ENCODE measurements at regions not wholly inside any gene's neighbourhood (a gene's known extent, or its start where the extent isn't known, plus 50 kb on each side); places are given as distances from the start of the nearest gene placed in this dataset.
A peak's percentile ranks its signal among the peaks of the same experiment; 100 is the strongest.

DNA sequence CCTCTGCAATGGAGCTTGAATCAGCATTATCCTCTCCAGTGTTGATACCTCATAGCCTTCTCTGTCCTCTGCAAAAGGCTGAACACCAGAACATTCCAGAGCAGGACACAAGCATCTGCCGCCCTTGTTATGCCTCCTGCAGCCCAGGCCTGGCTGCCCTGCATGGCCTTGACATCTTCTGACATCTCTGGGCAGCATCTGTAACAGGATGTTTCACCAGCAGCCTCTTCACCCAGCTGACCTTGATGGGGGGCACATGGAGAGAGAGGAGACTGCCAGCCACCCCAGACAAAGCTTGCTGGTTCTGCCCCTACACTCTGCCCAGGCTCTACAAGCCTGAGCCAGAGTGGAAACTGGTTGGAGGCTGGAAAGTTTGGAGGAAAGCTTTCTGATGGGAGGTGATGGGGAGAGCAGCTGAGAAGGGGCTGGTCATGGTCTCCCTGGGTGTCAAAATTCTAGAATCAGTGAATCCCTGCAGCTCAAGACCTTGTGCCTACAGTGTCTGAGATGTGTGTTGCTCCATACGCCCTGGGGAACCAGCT, 145.1 kb downstream of the MRPL14 start:
- no peak for DNase-seq (ENCODE audit: low spot score)

DNA sequence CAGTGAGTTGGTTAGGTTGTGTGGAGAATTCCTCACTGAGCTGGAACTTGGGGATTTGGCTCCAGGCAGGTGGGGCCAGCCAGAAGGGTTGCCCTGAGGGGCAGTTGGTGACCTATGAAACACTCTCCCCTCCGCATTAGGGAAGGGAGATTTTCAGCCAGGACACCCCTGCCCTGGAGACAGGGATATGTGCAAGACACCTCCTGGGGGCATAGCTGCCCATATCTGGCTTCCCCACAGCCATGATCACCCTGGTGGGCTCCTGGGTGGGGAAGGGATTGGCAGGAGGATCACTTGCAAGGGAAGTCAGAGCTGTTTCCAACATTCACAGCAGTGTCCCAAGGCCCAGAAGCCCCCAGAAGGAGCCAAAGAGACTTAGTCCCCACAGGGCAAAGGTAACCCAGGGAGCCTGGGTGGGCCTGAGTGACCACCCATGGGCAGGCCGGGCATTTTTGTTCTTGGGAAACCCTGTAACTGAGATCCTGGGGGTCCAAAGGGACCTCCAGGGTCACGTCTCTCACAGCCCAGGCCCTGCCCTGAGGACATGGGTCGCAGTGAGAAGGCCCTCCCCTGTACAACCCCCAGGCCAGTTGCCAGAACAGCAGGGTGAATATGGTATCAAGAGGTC, 145.8 kb downstream of the MRPL14 start:
- no peak for DNase-seq (ENCODE audit: low spot score)

DNA sequence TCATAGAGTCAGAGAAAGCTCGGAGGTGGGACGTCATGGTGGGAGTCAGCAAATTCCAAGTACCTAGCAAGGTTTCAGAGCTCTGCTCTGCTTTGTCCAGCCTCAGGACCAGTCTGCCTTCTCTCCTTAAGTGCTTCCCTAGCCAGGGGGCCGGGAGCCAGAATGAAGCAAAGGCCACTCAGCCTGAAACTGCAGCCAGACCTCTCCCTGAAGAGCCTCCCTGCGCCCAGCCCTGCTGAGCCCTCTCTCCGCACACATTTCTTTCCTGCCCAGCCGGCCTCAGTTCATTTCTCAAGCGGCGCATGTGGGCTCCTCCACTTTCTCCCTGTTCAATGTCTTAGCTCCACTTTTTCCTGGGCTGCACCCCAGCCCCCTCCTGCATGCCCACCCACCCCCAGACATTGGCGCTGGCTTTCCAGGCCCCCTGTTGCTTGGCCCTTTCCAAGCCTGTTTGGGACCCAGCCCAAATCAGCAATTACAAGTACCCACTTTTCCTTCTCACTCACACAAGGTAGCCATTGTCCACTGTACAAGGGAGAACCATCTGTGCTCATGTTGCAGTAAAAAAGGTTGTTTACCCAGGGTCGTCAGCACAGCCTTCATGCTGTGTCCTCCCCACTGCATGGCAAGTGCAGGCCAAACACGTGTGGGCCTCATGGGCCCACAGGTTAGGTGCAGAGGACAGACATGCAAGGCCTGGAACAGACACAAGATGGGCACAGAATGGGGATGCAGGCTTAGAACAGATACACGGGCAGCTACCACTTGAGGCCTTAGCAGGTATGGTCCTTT, 147.1 kb downstream of the MRPL14 start:
- no peak for DNase-seq (ENCODE audit: low spot score)

DNA sequence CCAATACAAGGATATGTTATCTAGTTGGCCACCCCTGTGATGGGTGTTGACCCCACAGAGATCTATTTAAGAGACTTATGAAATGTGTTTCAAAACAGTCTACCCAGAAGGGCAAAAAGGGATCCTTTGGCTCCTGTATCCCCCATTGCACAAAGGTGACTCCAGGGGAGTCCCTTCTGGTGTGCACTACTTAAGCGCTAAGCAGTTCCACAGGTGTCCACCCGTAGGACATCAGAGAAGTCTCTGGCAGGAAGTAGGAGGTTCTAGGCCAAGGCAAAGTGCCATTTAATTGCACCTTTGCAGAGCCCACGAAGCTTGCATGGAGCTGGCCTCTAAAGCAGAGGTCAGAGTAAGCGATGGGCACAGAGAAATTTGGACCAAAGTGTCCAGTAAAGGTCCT, 147.7 kb downstream of the MRPL14 start:
- no peak for DNase-seq (ENCODE audit: low spot score)

DNA sequence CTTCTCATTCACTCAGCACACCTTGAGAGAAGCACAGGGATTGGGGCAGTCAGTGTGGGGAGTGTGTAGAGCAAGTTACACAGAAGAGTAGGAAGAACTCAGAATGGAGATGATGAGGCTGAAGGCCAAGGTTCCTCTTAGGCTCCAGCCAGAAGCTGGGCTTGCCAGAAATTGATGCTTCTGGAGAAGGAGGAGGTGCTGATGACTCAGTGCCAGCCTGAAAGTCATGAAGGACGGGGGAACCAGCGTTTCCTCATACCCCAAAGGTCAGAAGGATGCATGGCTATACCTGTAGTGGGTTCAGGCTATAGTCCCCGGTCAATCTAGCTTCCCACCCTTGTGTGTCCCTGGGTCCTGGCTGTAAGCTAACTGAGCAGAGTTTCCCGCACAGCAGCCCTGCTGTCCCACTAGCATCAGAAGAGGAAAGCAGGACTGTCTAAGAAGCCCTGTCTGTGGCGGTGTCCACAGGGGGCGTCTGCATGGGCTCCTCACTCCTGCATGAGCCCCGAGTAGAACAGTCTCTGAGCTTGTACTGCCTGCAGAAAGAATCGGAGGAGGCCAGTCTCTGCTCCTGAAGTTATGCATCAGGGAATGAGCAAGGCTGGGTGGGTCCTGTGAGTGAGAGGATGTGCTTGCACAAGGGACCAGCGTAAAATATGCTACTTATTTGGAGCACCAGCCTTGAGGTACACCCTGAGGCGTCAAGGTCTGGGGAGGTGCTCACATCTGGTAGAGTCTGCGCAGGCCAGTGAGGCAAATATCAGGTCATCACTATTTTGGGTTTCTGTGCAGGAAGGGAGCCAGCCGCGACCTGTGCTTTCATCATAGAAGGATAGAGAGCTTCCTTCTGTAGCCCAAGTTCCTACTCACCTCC, 148.5 kb downstream of the MRPL14 start:
- no peak for DNase-seq (ENCODE audit: low spot score)

DNA sequence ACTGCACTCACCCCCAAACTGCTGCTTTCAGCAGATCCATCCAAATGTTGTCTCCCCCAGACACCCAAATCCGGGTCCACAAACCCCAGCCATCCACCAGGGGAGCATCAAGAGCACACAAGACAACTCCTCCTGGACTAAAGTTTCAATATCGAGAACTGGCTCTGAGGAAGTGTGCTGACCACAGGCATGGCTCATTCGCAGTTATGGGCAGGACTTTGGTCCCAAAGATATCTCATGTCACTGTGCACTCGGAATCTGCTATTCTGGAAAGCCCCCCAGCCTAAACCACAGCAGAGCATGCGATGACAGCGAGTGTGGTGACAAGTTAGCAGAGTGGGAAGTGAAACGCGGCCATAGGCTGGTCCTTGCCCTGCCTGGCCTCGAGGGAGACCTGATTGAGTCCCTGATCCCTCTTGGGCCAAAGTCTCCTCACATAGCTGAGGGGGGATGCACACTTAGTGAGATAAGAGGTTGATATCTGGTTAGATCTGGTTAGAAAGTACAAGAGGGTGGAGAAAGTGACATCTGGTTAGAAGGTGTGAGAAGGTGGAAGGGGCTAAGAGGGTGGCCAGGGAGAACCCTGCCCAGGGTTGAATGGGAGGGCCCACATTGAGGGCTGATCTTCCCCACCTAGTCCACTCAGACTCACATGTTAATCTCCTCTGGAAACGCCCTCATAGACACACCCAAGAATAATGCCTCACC, 149.7 kb downstream of the MRPL14 start:
- no peak for DNase-seq (ENCODE audit: low spot score)

DNA sequence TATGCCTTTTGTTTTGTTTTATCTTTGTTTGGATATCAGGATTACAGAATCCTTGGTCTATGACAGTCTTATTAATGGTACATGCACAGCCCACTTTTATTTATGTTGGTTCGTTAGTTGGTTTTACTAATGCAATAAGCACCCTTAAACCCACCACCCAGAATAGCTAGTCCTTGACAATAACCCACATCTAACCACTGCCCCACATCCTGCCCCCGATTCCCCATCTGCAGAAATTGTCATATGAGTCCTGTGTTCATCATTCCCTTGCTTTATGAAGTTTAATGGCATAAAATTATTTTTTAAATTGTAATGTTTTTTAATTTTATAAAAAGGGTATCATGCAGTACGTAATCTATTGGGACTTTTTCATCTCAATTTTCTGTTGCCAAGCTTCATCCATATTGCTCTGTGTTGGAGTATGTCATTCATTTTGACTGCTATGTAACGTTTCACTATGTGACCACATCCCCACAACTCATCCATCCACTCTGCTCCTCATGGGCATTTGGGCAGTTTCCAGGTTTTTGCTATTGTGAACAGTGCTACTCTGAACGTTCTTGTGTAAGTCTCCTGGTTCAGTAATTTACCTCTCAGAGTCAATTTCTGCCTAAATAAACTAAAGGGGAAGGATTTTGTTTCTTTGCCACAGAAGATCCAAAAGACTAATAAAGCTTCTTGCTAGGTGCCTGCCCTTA, 150.4 kb downstream of the MRPL14 start:
- no peak for DNase-seq (ENCODE audit: low spot score)

DNA sequence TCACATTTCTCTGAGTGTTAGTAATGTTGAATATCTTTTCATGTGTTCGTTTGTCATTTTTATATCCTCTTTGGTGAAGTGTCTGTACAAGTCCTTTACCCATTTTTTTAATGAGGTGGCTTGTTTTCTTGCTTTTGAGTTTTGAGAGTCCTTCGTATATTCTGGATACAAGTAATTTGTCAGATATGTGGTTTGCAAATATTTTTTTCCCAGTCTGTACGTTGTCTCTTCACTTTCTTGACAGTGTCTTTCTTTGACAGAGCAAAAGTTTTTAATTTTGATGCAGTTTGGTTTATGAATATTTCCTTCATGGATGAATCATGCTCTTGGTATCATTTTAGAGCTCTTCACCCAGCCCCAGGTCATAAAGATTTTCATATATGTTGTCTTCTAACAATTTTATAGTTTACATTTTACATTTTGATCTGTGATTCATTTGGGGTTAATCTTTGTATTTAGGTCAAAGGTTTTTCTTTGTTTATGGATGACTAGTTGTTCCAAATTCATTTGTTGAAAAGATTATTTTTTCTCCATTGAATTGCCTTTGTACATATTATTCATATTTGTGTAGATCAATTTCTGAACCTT, 152.5 kb downstream of the MRPL14 start:
- no peak for DNase-seq (ENCODE audit: low spot score)

DNA sequence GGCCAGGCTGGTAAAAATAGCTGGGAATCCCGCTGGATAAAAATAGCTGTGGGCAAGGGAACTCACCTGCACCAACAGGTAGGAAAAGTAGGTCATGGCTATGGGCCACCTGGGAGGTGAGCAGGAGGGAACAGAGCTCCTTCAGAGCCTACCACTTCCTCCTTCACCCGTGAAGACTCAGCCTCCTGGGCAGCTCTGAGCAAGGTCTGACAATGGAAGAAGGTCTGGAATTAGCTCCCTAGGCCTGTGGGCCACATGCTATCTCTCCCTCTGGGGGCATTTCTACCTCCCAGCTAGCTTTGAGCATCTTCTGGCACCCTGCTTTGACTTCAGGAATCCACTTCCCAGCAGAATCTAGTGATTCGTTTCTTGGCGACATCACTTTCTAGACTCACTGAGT, 153.9 kb downstream of the MRPL14 start:
- DNase-seq (ENCODE audit: low spot score): no peak

DNA sequence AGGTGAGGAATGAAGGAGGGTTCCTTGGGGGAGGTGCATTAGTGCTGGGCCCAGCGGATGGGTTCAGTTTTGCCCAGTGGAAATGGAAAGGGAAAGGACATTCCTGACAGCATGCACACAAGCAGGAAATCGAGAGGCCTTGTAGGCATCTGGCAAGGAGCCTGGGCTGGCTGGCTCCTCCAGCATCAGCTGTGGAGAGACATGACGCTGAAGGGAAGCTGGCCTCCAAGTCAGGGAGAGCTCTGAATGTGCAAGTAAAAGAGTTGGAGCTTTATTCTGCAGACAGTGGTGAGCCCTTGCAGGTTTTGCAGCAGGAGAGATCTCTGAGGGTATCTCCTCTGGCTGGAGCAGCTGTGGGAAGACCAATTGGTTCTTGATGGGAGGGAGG, 154.3 kb downstream of the MRPL14 start:
- peak; percentile 17 for DNase-seq (ENCODE audit: low spot score)

DNA sequence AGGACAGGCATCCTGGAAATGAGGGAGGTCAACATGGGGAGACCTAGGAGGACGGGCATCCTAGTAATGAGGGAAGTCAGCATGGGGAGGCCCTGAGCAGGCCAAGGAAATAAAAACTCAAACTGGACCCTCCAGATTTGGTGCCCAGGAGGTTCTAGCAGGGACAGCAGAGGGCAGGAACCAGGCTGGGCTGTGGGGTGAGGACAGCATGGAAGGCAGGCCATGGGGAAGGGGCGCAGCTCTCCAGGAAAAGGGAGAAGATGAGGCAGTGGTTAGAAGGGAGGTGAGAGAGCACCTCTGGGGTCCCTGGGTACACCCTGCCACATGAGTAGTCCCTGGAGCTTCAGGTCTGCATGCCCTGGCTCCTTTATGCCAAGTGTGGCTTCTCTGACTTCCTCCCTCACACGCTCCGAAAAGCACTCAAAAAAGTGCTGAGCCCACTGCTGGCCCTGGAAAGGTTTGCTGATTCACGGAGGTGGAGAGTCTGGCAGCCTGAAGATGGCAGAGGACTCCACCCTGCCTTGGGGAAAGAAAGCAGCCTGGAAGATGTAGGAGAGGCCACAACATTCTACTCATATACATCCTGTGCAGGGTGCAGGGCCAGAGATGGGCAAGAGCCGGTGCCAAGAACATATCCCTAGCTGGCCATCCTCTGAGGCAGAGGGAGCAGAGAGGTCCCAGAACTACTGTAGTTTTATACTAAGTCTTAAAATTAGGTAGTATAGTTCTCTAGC, 154.9 kb downstream of the MRPL14 start:
- no peak for DNase-seq (ENCODE audit: low spot score)

DNA sequence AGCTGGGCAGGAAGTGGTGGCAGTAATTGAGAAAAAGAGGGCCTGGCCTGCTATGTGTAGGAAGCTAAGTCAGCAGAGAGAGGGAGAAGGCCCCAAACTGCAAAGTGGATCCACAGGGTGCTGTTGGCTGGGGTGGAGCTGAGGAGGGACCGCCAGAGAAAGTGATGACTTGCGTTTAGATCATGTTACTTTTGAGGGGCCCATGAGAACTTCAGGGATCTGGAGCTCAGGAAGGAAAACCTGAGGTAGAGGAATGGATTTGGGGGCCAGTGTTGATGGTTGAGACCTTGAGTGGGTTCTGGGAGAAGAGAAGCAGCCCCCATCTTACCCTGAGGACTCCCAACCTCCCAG, 155.5 kb downstream of the MRPL14 start:
- no peak for DNase-seq (ENCODE audit: low spot score)

DNA sequence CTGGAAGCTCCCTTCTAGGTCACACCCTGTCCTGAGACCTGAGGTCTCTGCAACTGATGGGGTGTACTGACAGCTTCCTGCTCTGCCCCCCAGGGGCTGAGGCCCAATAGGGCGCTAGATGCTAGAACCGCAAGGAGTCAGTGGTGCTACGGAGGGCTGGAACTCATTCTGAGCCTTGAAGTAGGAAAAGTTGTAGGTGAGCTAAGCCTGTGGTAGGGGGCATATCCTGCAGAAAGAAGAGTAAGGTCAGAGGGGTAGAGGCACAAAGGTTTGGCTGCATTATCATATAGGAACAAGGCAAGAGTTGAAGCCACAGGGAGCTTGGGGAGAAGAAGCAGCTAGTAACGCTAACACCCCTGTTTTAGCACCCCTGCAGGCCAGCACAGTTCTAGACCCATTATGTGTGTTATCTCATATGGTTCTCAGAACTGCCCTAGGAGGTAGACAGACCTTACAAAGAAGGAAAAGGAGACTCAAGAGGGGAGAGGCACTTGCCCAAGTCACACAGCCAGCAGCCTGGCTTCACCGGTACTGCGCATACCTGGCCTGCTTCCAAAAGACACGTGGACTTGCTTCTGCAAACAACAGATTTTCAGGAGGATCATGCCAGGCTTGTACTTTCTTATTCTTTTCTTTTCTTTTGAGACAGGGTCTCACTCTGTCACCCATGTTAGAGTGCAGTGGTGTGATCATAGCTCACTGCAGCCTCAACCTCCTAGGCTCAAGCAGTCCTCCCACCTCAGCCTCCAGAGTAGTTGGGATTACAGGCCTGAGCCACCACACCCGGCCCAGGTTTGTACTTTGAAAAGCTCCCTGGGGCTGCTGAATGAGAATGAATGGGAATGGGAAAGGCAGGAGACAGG, 156.1 kb downstream of the MRPL14 start:
- DNase-seq (ENCODE audit: low spot score): no peak

DNA sequence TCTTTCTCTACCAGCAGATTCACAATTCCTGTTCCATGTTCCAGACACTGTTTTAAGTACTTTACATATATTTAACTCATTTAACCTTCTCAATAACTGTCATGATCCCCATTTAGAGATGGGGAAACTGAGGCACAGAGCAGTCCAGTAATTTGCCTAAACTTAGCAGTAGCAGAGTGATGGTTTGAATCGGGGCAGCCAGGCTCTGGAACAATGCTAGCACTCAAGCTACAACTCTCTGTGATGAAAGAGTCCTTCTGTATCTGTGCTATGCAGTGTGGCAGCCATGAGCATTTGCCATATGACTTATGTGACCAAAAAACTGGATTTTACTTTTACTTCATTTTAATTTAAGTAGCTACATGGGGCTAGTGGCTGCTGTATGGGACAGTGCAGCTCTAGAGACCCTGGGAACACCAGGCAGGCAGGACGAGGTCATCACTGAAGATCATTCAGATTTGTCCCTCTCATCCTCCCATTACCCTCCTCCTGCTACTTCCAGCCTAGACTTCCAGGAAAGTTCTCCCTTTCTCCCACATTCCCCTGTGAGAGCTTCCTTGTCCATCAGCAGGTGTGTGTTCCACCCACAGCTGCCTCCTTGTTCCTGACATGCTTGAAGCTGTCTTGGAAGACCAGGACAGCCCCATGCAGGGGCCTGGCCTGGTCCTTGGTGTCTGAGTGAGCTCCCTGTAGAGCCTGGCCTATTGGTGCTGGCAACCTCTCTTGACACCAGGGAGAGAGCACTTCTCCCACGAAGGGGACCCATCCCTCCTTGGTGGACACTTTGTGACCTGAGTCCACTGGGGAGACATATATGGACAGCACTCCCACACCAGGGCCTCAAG, 157.0 kb downstream of the MRPL14 start:
- no peak for DNase-seq (ENCODE audit: low spot score)

DNA sequence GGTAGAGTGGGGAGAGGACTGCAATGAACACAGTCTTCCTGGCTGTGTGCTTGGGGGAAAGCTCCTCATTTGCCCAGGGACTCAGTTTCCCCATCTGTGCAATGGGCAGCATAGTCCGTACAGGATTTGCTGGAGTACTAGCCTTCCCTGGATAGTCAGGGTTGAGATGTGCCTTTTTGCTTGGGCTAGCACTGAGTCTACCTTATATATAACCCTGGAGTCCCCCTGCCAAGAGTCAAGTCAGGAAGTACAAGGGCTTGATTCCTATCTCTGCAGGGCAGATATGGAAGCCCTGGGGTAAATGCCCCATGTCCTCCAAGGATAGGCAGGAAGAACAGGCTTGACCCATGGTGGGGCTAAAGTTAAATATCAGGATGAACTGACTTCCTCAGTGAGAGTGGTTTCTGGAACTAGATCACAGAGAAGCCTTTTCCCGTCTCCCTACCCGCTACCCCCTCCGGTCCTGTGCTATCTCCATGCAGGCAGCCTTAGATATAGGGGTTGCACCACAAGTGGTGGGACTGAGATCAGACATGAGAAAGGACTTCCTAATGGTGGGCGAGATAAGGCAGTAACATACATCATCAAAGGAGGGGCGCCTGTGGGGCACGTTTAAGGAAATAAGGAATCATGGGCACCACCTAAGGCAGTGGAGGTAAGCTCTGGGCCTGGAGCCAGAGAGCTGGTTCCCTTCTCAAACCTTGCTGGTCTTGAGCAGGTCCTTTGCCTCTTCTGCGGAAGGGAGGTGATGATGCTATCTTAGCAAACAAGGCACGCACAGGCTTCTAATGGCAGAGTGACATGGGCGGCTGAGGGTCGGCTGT, 157.9 kb downstream of the MRPL14 start:
- DNase-seq (ENCODE audit: low spot score): no peak

DNA sequence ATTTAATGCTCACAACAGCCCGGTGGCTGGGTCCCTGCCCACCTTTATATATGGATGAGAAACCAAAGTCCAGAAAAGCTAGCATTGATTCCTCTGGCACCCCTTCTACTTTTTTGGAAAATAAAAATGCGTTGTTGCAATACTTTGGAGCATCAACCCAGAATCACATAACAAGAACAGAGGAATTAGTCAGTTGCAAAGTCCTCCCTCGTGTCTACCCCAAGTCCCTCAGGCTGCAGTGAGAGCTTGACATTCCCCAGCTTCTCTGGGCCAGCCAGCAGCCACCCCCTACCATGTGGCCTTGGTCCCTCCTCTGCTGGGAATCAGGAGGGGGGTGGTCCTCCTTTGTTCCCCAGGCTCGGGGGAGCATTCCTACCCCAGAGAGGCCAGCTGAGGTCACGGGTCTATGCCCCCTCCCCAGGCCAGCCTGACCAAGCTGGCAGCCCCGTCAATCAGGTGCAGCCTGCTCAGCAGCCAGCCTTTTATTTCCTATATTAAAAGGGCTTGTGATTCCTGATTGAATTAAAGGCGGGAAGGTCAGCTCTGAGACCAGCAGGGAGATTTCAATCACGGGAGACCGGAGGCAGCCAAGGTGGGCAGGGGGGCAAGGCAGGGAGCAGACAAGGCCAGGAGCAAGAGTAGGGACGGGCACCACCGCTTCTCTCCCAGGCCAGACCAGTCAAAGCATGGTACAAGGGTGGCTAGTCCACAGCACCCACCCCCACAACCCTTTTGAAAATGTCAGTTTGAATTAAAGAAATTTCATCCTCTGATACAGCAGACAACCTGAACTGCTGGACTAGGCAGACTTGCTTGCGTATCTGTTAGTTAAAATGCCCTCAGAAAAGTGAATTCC, 158.9 kb downstream of the MRPL14 start:
- no peak for DNase-seq (ENCODE audit: low spot score)

DNA sequence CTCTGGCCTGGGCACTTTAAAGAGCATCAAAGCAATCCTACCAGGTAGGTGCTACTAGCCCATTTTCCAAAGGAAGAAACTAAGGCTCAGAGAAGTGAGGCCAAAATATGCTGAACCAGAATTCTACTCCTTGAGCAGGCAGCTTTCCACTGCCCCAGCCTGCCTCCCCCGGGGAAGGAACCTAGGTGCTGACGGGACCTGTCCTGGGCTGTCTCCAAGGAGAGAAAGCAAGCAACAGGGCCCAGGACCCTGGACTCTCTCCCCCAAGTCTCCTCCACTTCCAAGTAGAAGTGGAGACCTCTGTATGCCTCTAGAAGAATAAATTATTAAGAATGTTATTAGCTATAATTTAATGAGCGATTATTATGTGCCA, 159.5 kb downstream of the MRPL14 start:
- no peak for DNase-seq (ENCODE audit: low spot score)
